Activated CD4-positive, CD25-positive, alpha-beta regulatory T cell treated with anti-CD3 and anti-CD28 coated beads, Interleukin-2, amount 50 U/mL, for 72 hours (primary cell): ENCODE measurements at regions not wholly inside any gene's neighbourhood (a gene's known extent, or its start where the extent isn't known, plus 50 kb on each side); places are given as distances from the start of the nearest gene placed in this dataset.

Experiments
- DNase-seq: peaks from one replicate; pipeline ENCODE4 v3.0.0; 2021

DNA sequence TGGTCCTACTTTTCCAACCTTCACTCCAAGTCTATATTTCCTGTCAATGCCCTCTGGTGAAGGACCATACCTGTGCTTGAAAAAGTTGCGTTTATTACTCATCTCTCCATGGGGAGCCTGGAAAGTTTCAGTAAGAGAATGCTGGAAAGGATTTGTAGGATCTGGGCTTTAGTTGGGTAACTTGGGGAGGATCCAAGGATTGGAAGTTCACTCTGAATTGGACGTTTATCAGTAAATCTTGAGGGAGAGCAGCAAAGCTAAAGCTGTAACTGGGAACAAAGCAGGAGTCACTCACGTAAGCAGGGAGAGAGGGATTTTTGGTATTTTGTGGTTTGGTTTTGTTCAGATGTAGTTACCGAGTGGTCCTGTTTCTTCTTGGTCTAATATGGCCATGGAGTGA lies 51.4 kb upstream of the NPVF start:
- DNase-seq = no peak

DNA sequence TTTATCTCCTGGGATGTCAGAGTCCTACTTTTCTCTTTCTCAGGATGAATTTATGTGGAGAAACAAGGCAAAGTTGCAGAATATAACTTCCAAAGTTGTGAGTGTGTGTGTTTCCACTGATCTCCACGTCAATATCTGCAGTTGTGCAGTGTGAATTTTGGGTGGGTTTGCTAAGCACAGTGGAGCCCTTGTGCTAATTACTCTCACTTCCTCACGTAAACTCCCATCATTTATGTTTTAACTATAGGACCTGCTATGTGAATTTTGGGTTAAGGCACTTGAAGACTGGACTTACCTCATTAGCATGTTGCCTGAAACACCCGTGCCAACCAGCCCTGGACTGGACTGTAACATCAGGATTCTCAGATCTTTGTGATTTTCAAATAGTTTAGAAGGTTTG lies 51.9 kb upstream of the NPVF start:
- no peak for DNase-seq

DNA sequence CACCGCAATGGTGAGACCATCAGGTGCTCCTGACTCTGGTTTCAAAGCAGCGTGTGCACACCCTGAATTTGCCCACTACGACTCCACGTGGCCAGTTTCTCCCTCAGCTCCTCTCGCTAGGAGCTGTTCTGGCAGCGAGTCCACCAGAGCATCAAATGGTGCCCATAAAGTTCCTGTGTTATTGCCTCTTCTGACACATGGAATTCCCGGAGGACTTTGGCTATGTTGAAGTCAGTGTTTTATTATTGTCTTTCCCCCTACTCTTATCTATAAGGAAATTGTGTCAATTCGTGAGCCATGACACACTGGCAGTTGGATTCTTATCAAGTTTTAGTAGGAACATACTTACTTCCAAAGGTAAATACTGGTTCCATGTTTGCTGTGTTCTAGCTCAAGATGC lies 53.9 kb upstream of the NPVF start:
- no peak for DNase-seq

DNA sequence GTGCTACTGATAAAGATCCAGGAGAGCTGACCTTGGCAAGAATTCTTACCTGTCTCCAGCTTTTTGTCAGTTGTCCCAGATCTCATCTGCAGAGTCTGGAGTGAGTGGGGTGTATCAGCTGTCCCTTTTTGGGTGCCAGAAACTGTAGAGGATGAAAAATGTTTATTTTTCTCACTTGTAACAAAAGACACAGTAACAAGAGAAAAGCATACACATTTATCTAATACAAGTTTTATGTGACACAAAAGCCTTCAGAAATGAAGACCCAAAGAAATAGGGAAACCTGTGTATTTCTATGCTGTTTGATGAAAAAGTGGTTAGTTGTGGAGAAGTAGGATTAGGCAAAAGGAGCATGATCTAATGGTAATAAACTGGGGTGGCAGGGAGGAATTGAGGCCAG lies 58.5 kb upstream of the NPVF start:
- no peak for DNase-seq

DNA sequence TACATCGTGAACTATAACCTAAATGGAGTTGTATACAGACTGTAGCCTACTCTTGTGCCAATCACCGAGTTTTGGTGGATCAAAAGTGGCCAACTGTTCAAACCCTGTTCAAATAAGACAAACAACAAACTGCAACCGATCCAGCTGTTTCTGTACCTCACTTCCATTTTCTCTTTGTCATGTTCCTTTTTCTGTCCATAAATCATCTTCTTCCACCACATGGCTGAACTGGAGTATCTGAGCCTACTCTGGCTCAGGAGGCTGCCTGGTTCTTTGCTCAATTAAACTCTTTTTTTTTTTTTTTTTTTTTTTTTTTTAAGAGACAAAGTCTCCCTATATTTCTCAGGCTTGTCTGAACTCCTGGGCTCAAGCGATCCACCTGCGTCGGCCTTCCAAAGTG lies 59.0 kb upstream of the NPVF start:
- DNase-seq = no peak

DNA sequence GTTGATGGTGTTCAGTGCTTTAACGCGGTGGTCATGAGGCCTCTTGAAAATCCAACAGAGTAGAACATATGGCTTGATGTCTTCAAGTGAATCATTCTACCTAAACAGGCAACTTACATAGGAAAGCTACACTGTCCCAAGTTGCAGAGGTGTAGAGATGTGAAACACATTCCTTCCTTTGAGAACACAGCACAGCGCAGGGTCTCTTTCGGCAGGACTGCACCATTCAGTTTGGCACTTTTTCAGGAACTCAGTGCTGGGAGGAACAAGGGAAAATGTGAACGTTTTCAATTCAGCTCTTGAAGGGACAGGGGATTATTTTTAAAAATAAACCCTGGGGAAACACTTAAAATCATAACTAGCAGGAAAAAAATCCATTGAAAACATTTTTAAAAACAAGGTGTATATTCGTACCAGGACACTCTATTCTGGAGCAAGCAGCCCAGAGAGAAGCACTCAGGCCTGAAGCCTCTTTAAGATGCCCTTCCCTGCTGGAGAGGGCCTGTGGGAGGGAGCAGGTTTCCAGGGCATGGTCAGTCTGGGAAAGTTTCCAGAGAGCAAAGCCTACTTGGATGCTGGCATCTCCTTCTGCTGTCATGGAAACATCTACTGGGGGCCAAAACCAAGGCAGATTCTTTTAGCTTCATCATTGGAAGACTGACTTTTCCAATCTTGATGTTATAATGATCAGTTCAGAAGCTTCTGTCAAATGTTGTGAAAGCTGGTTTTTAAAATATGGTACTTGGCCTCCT lies 60.4 kb upstream of the NPVF start:
- no peak for DNase-seq

DNA sequence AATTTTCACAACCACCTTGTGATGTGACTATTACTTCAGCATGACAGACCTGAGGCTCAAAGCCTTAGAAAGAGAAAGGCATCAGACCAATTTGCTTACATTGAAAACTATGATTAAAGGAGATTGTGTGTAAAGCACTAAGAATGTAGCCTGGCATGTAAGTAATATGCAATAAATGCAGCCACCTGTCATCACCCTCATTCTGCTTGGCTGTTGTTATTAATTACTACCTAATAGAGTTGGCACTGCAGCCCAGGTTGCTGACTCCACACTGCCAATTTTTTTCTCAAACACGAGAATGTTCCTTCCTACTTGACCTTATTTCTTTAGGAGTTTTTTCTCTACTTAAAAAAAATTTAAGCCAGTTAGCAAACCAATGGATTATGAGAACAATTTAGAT lies 61.2 kb upstream of the NPVF start:
- DNase-seq = no peak

DNA sequence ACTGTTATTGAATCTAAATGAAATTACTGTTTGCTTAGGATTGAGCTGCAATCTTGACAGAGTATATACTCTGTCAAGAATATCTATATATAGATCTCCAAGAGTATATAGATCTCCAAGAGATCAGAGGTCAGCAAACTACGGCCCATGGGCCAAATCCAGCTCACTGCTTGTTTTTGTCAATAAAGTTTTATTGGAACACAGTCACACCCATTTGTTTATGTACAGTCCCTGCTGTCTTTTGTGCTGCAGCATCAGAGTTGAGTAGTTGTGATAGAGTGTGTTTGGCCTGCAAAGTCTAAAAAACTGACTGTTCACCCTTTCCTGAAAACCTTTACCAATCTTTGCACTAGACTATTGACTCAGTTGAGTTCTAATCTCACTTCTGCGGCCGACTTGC lies 66.3 kb upstream of the NPVF start:
- DNase-seq = no peak

DNA sequence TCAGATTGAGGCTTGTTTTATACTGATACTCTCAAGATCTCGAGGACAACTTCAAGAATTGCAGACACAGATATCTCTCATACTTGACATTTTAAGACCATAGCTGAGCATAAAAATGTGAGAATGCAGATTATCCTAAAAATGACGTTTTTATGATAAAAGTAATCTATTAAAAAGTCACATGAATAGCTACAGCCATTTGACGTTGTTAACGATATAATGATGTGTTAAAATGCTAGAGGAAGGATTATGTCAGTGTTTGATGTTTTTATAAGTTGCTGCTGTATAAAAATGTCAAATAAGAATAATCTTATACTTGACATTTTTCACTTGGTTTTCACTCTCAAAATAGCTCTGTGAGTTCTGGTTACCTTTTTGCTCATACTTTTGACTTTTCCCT lies 67.1 kb upstream of the NPVF start:
- no peak for DNase-seq

DNA sequence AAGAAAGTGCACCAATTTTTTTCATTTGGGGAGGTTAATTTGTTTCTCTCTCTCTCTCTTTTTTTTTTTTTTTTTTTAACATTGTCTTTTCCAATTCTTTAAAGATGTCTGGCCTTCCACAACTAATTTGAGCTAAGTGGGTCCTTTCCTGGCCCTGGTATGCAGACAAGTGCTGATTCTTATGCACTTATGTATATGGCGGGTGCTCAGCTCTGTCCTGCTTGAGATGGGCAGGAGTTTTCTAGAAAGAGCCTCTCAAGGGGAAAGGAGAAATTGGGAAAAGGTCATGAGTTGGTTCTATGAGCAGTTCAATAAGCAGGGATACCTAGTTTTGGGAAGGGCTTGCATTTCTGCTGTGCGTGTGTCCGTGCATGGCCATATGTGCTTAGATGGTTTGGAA lies 67.8 kb upstream of the NPVF start:
- DNase-seq = no peak

DNA sequence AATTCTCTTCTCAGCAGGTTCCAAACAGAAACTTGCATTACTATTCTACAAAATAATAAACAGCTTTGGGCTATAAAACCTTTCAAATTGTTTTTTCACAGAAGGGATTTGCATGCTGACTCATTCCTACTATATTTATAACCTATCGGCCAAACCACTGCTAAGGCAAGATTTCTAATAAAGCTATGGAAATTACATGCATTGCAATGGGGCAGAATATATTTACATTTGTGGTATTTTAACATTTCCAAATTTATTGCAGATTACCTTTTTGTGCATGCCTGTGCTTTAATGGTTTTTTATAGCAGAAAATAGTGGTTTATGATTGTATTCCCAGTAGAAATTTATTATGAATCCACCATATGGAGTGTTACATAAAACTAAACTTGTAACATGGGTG lies 69.0 kb upstream of the NPVF start:
- no peak for DNase-seq

DNA sequence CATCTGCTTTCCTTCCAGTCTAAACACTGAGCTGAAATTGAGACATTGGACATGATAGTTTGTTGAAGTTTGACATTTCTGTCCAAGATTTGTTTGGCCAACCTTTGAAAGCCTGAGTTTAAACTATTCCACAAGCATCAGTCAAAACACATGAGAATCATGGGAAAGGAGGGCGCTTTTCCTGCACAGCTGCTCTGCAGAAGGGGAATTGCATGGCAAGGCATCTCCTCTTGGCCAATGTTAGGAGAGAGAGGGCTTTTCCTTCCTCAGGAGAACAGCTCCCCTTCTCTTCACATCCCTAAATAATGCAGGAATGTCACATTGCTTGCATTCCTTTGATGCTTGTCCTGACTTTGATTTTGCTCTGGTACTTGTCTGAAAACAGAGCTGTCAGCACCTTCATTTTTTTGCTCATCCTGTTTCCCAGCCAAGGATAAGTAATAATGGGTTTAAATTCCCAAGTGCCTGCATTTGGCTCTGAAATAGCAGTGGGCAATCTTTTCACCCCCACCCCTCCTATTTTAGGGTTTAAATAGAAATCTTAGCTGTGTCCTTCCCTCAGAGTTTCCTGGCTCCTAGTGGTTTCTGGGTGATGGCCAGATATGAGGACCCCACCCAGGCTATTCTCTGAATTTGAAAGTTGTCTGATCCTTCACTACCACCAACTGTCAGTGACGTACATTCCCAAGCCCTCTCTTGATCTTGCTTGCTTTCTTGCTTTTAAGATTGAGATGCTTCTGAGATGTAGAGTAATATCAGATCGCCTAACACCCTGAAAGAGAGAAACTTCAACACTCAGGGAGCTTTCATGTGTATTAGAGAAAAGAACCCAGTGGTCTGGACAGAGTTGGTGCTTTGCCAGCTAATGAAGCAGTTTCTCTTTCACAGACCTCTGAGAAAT lies 75.2 kb upstream of the NPVF start:
- no peak for DNase-seq

DNA sequence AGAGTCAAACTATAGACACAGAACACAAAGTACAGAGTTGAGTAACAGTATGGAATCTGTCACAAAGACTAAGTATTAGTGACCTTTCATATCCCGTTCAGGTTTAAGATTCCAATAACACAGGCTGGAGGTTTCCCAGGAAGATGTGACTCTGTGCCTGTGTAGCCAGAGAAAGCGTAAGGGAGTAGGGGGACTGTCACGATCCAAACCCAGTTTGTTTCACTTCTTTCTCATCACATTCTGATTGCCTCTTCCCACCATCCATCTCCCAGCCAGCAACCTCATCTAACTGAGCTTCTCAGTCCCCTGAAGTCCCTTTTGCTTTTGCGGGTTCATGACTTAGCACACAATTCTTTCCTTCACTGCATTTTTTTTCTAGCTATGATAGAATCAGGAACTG lies 76.4 kb upstream of the NPVF start:
- DNase-seq = no peak

DNA sequence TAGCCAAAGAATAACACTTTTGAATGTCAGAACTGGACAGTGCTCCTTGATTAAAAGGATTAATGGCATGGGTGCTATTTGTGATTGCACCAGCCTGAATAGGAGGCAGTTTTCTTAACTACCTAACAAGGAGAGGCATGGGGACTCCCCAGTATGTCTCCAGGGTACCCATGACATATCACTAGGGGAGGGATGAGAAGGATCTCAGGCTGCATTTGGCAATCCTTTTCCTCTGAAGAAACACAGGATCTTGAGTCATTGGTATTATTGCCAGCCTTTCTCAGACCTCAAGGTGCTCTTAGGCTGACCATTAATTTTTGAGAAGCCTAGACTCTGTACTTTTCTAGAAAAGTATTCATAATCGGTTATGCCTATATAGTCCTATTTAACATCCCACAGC lies 77.5 kb upstream of the NPVF start:
- DNase-seq = no peak

DNA sequence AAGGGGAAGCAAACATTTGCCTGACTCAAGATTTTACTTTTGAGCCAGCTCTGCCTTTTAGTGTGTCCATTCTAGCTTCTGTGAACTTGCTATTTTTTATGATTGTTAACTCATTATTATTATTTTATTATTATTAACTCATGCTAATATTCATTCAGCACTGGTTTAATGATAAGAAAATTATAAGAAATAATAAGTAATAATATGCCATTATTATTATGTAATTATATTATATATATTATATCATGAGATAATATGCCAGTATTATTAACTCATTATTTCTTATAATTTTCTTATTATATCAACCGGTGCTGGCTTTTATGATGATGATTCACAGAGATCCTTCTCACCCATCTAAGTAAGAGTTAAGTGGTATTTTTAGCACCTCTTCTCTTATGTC lies 79.3 kb upstream of the NPVF start:
- no peak for DNase-seq

DNA sequence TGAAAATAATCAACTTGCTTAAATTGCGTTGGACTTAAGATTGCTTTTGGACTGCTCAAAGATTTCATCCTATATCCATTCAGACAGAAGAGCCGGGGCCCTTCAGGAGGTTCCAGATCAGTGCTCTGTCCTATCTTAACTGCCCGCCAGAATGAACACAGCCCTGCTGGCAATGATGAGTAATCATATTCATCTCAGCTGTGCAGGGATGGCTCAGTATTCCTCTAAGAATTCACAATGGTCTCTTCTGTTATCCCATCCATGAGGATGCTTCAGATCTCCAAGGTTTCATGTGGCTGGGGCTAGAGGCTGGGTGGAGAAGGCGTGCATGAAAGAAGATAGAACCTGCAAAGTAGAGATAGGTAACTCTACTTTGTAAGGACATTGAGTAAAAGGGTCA lies 80.0 kb upstream of the NPVF start:
- DNase-seq = no peak

DNA sequence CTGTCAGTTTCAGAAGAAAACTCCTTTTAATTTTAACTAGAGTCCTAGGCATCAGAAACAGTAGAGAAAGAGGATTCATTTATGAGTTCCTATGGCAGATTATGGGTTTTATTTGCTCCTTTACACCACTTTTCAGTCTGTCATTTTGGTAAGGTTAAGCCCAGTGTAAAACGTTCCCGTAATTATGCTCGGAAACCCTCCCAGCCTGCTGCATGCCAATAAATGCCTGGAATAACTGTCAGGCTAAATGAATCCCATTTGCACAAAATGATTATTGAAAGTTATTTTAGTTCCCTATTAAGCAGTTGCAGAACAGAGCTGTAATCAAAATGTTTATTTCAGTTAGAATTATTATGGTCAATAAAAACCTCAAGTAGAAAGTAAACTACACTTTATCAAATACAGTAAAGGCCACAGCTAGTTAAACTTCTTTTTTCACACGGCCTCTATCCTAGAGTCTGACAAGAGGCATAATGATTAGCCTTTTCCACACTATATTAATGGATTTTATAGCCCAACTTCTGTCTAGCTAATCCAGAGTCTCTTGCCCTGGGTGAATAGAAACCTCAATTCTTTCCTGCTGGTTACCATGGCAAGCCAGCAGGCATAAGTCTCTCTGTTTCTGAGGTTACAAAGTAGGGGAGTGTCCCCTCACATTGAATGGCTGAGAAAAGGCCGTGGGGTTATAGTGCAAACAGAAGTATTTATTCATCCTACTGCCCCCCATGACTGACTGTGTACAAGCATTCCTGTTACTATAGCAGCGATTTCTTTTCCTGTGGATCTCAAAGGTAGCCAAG lies 80.8 kb upstream of the NPVF start:
- DNase-seq = no peak

DNA sequence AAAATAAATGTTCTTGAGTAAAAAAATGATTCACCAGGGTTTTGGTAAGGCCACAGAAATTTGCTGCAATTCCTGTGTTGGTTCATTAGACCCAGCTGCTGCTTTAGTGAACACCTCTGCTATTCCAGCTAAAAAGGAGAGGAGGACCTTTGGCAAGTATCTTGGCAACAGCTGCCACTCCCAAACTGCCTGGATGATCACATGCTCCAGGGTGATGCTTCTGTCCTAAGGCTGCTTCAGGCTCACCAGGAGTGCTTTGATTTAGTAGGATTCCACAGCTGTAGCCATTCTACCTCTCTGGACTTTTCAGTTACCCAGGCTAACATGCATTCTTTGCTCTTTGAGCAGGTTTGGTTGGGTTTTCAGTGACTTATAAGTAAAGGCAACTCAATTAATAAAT lies 82.6 kb upstream of the NPVF start:
- no peak for DNase-seq

DNA sequence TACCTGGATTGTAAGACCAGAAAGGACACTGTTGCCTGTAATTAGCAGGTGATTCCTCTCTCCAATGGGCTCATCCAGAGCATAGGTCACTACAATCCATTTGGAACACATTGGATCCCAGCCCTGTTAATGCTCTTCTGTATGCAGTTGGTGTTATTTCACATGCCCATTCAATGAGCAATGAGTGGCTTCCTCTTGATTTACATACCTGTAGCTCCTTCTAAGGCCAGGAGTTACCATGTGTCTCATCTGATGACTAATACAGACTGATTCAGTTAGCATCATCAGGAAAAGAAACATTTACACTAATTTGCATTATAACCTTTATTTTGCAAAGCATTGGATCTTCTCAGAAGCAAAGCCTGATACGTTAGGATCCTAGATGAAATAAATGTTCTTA lies 83.1 kb upstream of the NPVF start:
- no peak for DNase-seq

DNA sequence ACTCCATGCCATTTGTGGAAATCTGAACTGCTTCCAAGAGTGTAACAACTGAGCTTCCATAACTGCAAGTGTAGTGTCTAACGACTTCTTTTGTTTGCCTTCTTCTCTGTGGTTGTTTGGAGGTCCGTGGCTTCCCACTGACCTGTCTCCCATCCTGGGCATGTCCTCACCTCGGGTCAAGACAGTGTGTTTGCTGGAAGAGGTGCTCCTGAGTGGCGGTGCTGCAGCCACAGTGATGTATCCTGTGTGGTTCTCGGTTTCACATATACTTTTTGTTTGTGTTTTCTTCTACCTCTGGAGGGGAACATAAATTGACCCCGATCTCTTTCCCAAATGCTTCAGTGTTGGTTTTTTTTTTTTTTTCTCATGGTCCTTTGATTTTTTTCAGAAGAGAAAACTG lies 84.7 kb upstream of the NPVF start:
- no peak for DNase-seq

DNA sequence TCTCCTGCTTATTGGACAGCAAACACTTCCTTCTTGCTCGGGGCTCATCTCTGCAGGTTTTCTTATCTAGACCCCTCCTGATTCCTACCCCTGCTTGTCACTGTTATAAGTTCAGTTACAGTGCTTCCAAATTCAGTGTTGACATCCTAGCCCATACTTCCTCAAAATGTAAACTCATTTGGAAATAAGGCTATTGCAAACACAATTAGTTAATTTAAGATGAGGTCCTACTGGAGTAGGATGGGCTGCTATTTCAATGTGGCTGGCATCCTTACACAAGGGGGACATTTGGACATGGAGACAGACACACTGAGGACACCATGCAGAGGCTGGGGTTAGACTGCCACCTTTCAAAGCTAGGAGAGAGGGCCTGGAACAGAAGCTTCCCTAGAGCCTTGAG lies 85.2 kb upstream of the NPVF start:
- no peak for DNase-seq

DNA sequence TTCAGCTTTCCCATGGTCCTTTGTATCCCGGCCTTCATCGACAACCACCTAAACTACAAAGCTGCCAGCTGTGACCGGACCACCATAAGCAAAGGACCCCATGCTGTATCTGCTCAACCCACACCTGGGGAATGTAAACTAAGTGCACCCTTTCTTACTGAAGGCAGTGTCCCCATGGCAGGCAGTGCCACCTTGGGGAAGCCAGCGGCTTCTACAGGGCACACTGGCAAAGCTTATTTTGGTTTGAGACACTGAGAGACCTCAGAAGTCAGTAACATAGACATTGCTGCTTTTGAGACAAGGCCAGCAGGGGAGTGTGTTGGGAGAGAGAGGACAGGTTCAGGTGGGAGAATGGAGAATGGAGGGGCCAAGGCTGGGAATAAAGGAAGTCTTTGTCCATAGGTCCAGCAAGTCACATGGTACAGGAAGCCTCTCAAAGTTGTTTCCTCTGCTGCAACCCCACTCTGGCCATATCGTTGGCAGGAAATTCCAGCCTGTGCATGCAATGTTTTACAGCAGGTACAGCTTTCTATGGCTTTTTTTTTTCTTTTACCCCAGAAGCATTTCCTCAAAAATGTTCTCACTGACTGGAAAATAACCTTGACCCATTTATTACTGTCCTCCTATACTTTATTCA lies 85.9 kb upstream of the NPVF start:
- DNase-seq = no peak

DNA sequence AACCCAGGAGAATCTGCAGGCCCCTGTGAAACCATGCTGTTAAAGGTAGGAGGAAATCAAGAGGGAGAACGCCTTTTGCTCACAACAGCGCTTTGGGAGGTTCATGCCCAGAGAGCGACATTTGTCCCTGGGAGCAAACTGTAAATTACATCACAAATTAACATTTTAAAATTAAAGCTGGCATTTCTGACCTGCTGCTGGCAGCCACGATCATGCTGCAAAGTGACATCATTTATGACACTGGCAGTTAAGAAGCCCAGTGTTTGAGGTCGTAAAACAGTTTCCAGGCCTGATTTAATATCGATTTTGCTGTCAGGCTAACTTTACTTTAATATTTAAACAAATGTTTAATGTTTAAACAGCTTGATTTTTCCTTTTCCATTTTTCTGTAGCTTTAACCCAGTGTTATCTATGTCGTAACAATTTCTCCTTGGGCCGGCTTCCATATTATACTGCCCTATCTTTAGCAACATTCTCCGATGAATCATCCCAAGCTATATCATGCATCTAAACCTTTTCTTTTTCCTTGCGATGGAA lies 86.5 kb upstream of the NPVF start:
- no peak for DNase-seq
